ENCODE measurements at regions not wholly inside any gene's neighbourhood (a gene's known extent, or its start where the extent isn't known, plus 50 kb on each side); places are given as distances from the start of the nearest gene placed in this dataset.

DNA sequence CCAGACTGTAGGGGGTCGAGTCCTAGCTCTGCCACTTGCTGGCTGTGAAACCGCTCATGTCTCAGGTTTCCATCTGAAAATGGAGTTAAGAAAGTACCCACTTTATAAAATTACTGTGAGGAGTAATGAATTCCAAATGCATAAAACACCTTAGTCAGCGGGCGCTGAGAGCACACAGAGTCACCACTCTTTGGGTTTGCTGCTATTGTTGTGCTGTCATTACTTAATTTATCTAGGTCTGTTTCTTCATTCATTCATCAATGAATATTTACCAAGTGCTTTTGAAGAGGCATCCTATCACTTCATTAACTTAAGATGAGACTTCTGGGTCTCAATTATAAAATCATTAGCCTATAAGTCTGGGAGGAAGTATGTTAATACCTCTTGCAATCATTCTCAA, 317.3 kb downstream of the FBXW7 start:
- no peak for TF ChIP-seq EZH2phosphoT487 (IDR thresholded peaks at IDR 0.05; ENCODE audit: insufficient read depth, low read depth)
- no peak for TF ChIP-seq EZH2 (IDR thresholded peaks at IDR 0.05; ENCODE audit: insufficient read depth, poor library complexity, severe bottlenecking)

All from GM23248 (cell line).